Hematopoietic multipotent progenitor cell treated with erythropoietin and hydrocortisone succinate and interleukin-3 and kit ligand, for 15 days (in vitro differentiated cells): ENCODE measurements at regions not wholly inside any gene's neighbourhood (a gene's known extent, or its start where the extent isn't known, plus 50 kb on each side); places are given as distances from the start of the nearest gene placed in this dataset.
A peak's percentile ranks its signal among the peaks of the same experiment; 100 is the strongest.
"Not testable (repeated sequence)": the region's sequence is repeated elsewhere in the genome, so short reads cannot be mapped to it uniquely, and the experiment has no call there.

Experiments
- DNase-seq: peaks from one replicate; pipeline ENCODE4 v3.0.0-alpha.2; 2015; ENCODE audit warnings: low spot score

GRCh38 chr4:122100508-122100907, 51.6 kb upstream of the BLTP1 start:
- DNase-seq, result no peak

GRCh38 chr4:122099896-122100295, 52.2 kb upstream of the BLTP1 start:
- DNase-seq, result no peak

GRCh38 chr4:122091836-122092405, 60.2 kb upstream of the BLTP1 start:
- no peak for DNase-seq

DNA sequence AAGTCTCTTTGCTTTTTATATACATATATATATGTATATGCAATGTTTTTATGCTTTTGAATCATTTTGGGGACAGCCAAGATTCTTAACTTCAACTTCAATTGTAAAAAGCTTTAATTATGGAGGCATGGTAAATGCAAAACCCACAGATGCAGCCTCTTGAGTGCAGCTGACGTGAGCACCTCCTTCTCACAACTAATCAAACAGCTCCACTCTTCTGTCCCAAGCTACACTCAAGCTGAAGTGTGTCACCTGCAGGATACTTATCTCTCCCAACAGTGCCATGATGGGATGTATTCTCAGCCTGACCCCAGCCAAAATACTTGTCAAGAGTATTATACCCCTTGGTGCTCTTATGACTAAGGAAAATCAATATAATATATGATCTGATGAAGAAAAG, 60.7 kb upstream of the BLTP1 start:
- DNase-seq, result no peak

DNA sequence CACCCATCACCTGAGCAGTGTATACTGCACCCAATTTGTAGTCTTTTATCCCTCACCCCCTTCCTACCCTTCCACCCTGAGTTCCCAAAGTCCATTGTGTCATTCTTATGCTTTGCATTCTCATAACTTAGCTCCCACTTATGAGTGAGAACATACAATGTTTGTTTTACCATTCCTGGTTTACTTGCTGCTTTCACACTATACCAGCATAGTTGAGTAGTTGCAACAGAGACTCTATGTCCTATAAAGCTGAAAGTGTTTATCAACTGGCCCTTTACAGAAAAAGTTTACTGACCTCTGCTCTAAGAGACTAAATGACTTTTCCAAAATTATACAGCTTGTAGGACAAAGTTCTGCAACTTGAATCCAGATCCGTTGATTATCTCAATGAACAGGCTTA, 61.1 kb upstream of the BLTP1 start:
- DNase-seq, result no peak

- no peak for DNase-seq
Observed at GRCh38 chr4:122086338-122087065, 65.6 kb upstream of the BLTP1 start.

GRCh38 chr4:122083989-122084388, 68.1 kb upstream of the BLTP1 start:
- DNase-seq, result no peak

- no peak for DNase-seq
Observed at GRCh38 chr4:122083351-122083750, 68.8 kb upstream of the BLTP1 start.

- DNase-seq, result no peak
Observed at GRCh38 chr4:122082661-122083060, 69.5 kb upstream of the BLTP1 start.

DNA sequence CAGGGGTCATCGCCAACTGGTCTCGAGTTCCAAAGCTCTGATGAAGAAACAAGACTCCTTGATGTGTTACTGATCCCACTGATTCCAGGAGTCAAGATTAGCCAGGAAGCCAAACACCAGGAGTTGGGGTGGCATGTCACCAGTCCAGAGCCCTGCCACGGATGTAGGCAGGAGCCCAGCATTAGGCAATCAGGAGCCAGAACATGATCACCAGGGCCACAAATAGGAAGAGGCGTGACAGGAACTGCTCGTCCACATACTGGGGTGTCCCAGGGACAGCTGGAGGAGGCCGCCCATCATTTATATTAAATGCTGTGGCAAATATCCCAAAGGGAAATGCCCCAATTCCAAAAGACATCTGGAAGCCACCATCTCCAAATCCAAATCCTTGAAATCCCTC, 74.5 kb upstream of the BLTP1 start:
- DNase-seq, result not testable (repeated sequence)

- not testable (repeated sequence) for DNase-seq
Observed at GRCh38 chr4:122076835-122077234, 75.3 kb upstream of the BLTP1 start.

DNA sequence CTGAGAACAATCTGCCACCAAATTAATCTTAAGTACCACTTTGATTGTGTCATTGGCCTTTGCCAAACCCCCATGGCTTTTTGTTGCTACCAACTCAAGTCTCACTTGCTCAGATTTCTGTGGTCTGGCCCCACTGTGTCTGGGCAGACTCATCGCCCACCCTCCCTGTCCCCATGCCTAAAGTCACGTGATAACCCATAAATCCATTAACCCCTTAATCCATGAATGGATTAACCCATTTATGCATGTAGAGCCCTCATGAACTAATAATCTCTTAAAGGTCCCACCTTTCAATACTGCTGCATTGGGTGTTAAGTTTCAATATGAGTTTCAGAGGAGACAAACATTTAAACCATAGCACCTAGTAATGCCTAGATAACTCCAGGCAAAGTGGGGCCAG, 78.5 kb upstream of the BLTP1 start:
- no peak for DNase-seq

GRCh38 chr4:122065915-122066314, 86.2 kb upstream of the BLTP1 start:
- DNase-seq, result no peak

DNA sequence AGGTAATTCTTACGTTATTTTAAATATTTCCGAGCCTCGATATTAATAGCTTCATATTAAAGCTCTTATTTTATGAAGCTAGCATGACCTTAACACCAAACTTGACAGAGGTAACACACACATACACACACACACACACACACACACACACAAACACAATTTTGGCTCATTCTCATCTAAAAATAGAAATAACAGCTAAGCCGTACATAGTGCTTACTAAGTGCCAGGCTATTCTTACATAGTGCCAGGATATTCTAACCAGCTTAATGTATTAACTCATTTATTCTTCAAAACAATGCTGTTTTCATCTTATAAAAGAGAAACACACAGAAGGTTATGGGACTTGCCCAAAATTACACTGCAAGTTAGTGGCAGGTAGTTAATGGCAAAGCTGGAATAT, 87.0 kb upstream of the BLTP1 start:
- no peak for DNase-seq

DNA sequence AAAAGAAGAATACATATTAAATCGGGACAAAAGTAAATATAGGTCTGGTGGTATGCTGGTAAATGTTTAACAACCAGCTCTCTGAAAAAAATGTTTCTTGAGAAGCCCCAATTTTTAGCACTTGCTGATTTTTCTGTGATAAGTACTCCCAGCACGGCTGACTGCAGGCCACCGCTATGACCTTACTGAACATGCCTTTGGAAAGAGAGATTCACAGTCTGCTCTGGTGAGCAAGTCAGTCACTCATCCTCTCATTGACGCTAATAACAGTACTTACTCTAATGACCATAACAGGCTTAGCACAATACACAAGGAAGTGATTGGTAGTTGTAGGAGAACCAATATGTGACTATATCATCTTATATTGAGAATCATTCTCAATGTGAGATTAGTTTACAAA, 98.9 kb upstream of the BLTP1 start:
- no peak for DNase-seq

DNA sequence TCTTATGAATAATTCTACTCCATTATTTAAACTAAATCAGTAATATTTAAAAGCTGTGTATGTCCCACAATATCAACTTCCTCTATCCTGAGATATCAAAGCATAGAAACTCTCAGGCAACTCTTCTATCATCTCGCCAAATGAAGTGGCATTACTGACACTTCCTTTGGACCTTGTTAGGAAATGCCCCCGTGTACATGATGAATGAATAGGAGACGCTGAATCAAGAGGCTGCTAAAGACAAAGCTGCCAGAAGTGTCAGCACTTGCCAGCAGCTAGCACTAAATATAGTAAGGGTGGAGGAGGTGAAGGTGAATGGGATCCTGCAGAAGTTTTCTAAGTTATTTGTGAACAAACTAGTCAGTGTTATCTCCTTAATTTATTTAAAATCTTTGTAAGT, 99.5 kb upstream of the BLTP1 start:
- DNase-seq, result no peak

DNA sequence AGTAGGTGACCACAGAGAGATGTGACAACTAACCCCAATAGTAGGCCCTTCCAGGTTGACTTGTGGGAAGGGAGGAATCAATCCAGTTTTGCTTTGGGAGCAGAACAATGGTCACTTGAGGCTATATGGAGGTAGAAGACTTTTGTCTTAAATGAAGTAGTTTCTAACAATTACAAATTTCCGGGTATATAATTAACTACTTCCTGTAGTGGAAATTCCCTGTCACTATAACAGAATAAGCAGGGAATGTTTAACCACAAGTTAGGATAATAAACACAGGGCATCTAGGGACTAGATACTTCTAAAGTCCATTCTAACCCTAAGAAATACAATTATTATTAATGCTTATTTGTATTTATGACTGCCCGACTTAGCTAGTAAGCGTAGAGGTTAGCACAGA, 99.0 kb upstream of the TRPC3 start:
- no peak for DNase-seq

DNA sequence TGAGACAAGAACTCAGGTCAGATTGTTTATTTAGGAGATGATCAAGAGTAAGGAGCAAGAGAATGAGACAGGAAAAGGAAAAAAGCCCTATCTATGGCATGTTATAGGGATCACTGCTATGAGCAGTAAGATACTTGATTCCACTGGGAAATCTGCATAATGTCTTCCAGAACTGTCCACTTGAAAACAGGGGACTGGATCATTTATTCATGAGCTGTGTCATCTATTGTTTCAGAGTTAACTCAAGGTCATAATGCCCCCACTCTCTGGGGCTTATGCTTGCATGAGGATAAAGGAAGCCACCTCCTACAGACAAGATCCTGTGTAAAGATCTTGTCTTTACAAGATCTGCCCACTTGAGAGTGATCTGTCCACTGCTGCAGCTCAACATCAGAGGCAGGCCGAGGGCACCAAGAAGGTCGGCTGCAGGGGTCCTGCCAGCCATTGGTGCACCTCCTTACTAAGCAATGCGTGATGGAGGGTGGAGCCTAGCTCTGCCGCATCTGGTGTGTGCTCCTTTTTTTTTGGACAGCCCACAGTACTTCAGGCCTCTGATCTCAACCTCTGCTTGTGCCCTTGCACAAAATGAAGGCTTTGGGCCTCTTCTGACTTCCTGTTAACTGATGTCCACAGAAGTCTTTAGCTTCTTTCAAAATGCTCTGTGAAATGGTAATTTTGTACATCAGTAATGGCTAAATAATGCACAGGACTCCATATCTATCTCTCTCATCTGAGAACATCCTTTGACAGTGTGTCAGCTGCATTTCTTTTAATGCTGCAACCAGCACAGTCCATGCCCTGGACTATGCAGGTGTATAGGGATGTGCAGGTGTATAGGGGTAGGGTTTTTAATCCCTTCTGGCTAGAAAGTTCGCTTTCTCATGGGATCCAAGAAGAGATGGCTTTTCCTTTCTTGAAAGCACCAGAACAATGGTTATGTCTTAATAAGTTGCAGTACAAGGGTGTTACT, 95.9 kb upstream of the TRPC3 start:
- DNase-seq, result no peak

GRCh38 chr4:122046255-122046654, 94.4 kb upstream of the TRPC3 start:
- no peak for DNase-seq

DNA sequence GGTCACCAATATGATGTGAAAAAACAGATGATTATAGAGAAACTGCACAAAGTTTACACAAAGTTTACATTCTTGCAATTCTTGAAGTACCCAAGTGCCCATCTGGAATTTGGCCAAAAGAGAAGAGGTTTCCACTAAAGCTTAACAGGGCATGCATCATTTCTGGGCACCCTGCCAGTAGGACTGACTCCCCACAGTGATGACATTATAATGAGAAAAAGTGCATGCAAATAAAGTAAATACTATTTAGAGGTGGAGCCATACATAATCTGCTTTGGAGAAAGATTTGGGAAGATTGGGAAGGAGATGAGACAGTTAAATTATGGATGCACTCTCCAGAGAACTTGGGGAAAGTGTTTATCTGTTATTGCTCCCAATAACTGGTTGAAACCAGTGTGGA, 93.7 kb upstream of the TRPC3 start:
- DNase-seq, result peak; percentile 16

DNA sequence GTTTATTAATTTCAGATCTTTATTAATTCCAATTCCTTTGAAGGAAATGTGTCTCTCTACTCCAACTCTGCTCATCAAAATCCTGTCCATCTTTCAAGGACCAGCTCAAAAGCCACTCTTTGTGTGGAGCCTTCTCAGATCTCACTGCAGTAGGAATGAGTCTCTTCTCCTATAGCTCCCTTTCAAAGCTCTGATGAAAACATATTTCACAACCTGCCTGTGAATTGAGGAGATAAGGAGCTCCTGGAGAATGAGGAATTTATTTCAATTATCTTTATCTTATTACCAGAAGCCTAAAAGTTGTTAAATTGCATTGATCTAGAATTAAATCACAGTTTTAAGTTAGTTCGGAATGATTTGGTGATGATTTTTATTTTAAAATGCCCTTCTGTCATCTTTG, 92.6 kb upstream of the TRPC3 start:
- no peak for DNase-seq

DNA sequence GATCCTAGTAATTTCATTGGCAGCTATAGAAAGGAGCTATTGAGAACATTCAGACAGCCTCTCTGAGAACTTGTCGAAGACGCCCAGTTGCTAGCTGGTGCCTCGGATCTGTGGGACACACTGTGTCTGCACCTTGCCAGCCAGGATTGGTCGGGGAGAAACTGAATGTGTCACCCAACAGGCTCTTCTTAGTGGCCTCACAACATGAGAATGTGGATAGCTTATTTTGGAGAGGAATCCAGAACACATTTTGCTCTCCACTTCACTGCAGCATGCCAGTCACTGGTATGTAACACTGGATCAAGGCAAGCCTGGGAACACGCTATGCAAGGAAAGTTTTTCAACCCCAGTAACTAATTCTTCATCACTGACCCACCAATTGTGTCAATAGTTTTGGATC, 89.5 kb upstream of the TRPC3 start:
- no peak for DNase-seq

GRCh38 chr4:122038896-122039295, 87.0 kb upstream of the TRPC3 start:
- DNase-seq, result peak; percentile 41
